ENCODE measurements at regions not wholly inside any gene's neighbourhood (a gene's known extent, or its start where the extent isn't known, plus 50 kb on each side); places are given as distances from the start of the nearest gene placed in this dataset.

DNA sequence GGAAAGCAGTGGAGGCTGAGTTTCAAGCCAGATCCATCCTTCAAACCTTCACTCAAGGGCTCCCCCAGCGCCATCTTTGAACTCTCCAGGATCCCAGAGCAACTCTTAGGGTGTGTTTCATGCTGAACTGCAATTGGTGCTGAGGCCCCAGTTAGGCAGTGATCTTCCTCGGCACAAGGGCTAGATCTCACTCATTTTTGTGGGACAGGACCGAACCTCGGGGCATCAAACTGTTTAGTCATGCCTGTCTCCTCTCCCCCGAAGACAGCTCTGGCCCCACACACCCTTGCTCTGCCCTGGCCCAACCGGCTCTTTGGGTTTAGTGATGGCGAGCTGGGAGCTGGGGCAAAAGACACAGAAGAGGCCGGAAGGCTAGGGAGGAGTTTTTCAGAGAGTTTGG, 115.1 kb downstream of the NUFIP1 start:
- TF ChIP-seq, protein P1, sequence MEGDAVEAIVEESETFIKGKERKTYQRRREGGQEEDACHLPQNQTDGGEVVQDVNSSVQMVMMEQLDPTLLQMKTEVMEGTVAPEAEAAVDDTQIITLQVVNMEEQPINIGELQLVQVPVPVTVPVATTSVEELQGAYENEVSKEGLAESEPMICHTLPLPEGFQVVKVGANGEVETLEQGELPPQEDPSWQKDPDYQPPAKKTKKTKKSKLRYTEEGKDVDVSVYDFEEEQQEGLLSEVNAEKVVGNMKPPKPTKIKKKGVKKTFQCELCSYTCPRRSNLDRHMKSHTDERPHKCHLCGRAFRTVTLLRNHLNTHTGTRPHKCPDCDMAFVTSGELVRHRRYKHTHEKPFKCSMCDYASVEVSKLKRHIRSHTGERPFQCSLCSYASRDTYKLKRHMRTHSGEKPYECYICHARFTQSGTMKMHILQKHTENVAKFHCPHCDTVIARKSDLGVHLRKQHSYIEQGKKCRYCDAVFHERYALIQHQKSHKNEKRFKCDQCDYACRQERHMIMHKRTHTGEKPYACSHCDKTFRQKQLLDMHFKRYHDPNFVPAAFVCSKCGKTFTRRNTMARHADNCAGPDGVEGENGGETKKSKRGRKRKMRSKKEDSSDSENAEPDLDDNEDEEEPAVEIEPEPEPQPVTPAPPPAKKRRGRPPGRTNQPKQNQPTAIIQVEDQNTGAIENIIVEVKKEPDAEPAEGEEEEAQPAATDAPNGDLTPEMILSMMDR (IDR thresholded peaks at IDR 0.05; ENCODE audit: low read length), result no peak
- TF ChIP-seq EZH2phosphoT487 (IDR thresholded peaks at IDR 0.05; ENCODE audit: low read length) (no peak), EZH2 (optimal IDR thresholded peaks at IDR 0.05; ENCODE audit: low read depth, low read length) (no peak)
